ENCODE measurements at regions not wholly inside any gene's neighbourhood (a gene's known extent, or its start where the extent isn't known, plus 50 kb on each side); places are given as distances from the start of the nearest gene placed in this dataset.

DNA sequence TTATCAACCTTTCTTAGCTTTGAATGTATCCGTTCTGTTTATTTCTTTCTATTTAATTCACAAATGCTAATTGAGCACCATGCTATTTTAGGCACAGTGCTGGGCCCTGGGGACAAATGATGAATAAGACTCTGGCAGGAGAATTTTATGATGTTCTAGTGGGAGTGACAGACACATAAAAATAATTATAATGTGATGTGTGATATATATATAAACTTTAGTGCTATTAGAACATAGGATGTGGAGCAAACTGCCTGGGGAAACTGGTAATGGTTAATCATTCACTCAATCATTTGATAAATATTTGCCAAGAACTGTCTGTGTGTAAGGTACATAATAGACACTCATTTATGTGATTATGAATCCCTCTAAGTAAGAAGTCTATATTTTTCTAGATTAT, 50.7 kb upstream of the FRY start:
- TF ChIP-seq, protein P1, sequence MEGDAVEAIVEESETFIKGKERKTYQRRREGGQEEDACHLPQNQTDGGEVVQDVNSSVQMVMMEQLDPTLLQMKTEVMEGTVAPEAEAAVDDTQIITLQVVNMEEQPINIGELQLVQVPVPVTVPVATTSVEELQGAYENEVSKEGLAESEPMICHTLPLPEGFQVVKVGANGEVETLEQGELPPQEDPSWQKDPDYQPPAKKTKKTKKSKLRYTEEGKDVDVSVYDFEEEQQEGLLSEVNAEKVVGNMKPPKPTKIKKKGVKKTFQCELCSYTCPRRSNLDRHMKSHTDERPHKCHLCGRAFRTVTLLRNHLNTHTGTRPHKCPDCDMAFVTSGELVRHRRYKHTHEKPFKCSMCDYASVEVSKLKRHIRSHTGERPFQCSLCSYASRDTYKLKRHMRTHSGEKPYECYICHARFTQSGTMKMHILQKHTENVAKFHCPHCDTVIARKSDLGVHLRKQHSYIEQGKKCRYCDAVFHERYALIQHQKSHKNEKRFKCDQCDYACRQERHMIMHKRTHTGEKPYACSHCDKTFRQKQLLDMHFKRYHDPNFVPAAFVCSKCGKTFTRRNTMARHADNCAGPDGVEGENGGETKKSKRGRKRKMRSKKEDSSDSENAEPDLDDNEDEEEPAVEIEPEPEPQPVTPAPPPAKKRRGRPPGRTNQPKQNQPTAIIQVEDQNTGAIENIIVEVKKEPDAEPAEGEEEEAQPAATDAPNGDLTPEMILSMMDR (IDR thresholded peaks at IDR 0.05): no peak
- TF ChIP-seq EP300 (IDR thresholded peaks at IDR 0.05) (no peak), POLR2A (IDR thresholded peaks at IDR 0.05) (no peak), POLR2AphosphoS5 (IDR thresholded peaks at IDR 0.05) (no peak)
